ENCODE measurements at regions not wholly inside any gene's neighbourhood (a gene's known extent, or its start where the extent isn't known, plus 50 kb on each side); places are given as distances from the start of the nearest gene placed in this dataset.

- DNase-seq (ENCODE audit: low read depth in 3 of 3) = no peak
These were observed 149.9 kb downstream of the SHQ1 start for GRCh38 chr3:72698154-72698917.

- DNase-seq (ENCODE audit: low read depth in 3 of 3) = no peak
These were observed 150.5 kb downstream of the SHQ1 start for GRCh38 chr3:72697717-72698116.

DNA sequence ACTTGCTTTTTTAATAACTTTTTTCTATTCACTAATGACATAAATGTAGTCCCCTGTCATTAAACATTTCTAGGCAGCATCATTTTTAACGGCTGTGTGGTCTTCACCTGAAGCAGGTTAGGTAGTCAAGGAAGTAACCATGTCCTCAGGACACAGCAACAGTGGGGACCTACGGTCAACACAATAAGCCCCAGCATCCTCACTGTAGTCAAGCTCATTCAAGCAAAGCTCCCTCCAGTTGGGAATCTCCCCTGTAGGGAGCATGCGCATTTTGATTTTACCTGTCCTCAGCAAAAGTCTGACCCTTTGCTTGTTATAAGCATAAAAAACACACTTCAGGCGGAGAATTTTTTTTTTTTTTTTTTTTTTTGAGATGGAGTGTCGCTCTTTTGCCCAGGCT, 151.4 kb downstream of the SHQ1 start:
- DNase-seq (ENCODE audit: low read depth in 3 of 3) = no peak

DNA sequence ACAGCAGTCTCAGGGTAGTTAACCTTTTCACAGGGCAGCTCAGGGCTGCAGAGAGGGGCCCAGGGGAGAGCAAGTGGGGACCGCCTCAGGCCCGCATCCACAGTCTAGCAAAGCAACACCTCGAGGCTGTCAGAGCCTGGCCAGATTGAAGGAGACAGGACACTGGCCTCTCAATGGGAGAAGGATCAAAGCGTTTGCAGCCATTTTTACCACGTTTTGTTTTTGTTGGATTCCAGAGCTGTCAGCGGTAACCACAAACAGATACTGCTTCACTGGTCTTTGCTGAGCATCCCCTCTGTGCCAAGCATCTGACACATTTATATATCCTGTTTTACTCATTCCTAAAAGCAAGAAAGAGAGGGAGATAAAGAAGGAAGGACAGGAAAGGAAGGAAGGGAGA, 153.8 kb downstream of the SHQ1 start:
- no peak for DNase-seq (ENCODE audit: low read depth in 3 of 3)

- no peak for DNase-seq (ENCODE audit: low read depth in 3 of 3)
These were observed 155.3 kb downstream of the SHQ1 start for GRCh38 chr3:72692990-72693389.

- DNase-seq (ENCODE audit: low read depth in 3 of 3) = no peak
These were observed 157.6 kb downstream of the SHQ1 start for GRCh38 chr3:72690629-72691028.

- no peak for DNase-seq (ENCODE audit: low read depth in 3 of 3)
These were observed 165.3 kb downstream of the SHQ1 start for GRCh38 chr3:72682936-72683452.

DNA sequence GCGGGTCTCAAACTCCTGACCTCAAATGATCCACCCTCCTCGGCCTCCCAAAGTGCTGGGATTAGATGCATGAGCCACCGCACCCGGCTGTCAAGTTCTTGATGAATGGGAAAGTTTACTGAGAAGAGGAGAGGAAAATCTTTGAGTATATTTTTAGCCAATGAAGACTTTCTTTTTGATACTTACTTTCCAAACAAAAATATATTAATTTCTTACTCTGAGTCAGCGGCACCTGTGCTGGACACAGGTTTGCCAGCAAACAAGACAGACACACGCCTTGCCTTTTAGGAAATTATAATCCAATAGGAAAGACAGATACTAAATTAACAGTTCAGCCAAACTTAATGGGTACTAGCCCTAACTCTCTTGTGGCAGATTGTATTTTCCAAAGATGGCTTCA, 166.6 kb downstream of the SHQ1 start:
- DNase-seq (ENCODE audit: low read depth in 3 of 3) = no peak

- DNase-seq (ENCODE audit: low read depth in 3 of 3) = no peak
These were observed 167.5 kb downstream of the SHQ1 start for GRCh38 chr3:72680766-72681165.

DNA sequence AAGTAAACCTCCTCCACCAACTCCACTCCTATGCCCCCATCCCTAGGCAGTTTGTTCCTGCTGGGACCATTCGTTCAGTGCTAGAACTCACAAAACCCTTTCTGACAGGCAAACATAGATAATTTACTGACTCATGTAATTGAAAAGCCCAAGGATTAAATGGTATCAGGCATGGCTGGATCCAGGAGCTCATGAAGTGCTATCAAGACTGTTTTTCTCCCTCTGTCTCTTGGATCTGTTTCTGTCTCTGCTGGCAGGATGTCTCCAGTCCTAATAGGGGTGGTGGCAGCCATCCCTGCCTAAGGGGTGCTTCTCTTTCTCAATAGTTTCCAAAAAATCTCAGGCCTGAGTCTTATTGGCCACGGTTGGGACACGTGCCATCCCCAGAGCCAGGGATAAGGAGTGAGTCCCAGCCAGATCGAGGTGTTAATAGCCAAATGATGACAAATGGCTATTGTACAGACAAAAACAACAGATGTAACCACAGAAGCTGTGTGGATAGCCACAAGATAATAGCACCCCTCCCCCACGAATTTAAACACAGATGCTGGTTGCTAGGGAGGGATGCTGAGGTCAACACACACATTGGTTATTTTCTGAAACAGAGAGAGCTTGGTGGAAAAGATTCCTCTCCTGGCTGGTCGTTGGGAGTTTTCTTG, 168.6 kb downstream of the SHQ1 start:
- no peak for DNase-seq (ENCODE audit: low read depth in 3 of 3)

GRCh38 chr3:72678867-72679266, 169.4 kb downstream of the SHQ1 start:
- DNase-seq (ENCODE audit: low read depth in 3 of 3) = no peak

DNA sequence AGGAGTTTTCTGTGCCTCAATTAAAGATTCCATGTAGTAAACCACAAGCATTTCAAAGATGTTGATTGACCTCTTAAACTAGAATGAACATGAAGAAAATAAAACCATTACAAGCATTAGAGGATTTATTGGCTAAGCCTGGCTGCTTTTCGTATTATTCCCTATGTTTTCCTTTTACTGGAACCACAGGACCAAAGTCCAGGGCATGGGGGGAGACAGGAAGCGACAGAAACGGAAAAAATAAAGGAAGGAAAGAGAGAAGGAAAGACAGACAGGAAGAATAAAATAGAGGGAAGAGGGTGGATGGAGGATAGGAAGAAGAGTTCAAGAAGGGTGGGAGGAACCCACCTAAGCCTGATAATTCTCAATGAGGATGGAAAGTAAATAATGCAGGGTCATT, 169.9 kb downstream of the SHQ1 start:
- no peak for DNase-seq (ENCODE audit: low read depth in 3 of 3)

DNA sequence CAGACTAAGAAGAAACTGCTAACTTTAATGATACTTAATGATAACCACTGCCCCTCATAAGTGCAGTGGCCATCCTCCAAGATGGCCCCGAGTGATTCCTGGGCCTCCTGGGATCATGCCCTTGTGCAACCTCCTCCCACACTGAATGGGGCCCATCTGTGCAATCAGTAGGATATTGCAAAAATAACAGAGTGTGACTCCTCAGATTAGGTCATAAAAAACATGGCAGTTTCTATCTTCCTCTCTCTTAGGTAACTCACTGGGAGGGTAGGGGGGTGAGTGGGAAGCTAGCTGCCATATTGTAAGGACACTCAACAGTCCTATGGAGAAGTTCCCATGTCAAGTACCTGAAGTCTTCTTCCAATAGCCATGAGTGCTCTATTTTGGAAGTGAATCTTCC, 173.0 kb downstream of the SHQ1 start:
- no peak for DNase-seq (ENCODE audit: low read depth in 3 of 3)

GRCh38 chr3:72673011-72673771, 175.1 kb downstream of the SHQ1 start:
- DNase-seq (ENCODE audit: low read depth in 3 of 3) = no peak

- no peak for DNase-seq (ENCODE audit: low read depth in 3 of 3)
These were observed 179.0 kb downstream of the SHQ1 start for GRCh38 chr3:72669224-72669623.

DNA sequence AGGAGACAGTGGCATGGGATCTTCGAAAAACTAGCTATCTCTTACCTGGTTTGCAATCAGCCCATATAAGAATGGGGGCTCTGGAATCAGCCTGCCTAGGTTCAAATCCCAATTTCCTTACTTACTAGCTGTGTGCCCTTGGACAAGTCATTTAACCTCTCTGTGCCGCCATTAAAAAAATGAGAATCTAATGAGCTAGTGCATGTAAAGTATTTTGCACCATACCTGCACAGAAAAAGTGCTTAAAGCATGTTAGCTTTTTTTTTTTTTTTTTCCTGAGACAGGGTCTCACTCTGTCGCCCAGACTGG, 181.8 kb downstream of the SHQ1 start:
- DNase-seq (ENCODE audit: low read depth in 3 of 3) = no peak

DNA sequence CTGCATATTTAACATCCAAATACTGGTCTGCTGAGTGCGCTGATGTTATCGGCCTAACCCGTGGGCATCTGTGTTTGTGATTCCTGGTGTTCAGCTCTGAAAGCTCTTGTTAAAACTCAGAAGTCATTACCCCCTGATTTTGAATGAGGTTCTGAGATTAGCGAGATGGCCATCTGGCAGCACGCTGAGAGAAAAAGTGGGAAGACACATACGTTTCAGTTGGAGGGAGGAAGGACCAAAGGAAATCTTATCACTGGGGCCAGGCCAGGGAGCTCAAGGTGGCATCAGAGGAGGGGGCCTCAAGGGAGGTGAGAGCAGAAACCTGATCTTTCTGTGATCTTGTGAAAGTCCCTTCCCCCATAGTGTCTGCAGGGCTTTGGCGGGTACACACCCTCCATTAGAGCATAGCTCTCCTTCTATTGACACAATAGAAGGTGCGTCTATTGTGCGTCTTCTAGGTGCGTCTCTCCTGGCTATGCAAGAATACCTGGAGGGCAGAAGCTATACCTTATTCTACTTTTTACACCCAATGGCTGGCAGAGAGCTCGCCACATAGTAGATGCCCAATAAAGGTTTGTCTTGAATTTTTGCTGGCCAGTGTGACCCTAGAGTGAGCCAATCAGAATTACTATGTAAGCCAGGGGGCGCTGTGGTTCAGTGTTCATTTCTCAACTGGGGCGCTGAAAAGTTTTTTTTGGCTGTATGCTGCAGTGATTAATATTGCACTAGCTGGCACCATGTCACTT, 182.4 kb downstream of the SHQ1 start:
- DNase-seq (ENCODE audit: low read depth in 3 of 3) = peak; percentile 13 to 51 (median 40)

GRCh38 chr3:72665103-72665502, 183.1 kb downstream of the SHQ1 start:
- DNase-seq (ENCODE audit: low read depth in 3 of 3) = no peak

GRCh38 chr3:72664184-72664975, 183.9 kb downstream of the SHQ1 start:
- no peak for DNase-seq (ENCODE audit: low read depth in 3 of 3)

- DNase-seq (ENCODE audit: low read depth in 3 of 3) = no peak
These were observed 184.8 kb downstream of the SHQ1 start for GRCh38 chr3:72663429-72663828.

- DNase-seq (ENCODE audit: low read depth in 3 of 3) = no peak
These were observed 187.2 kb downstream of the SHQ1 start for GRCh38 chr3:72661115-72661457.
